NCI-H2196 (cell line): ENCODE measurements at regions not wholly inside any gene's neighbourhood (a gene's known extent, or its start where the extent isn't known, plus 50 kb on each side); places are given as distances from the start of the nearest gene placed in this dataset.

ENCODE experiments used
- DNase-seq: peaks from one replicate; lab custom pipeline; 2025; ENCODE audit not compliant: unreplicated experiment; lab: John Stamatoyannopoulos, UW

DNA sequence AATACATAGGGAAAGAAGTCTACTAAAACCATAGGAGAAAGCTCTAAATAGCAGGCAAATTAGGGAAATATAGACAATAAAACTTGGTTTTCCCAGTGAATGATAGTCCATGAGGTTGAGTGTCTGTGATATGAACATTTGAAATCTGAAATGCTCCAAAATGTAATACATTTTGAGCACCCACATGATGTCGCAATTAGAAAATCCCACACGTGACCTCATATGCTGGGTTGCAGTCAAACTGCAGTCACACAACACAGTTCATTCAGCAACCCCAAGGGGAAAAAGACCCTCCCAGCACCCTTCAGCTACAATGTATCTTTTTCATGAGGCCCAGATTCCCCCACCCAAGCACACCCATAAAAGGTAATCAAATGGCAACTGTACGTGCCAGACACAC, 155.6 kb downstream of the BTC start:
- DNase-seq = no peak

DNA sequence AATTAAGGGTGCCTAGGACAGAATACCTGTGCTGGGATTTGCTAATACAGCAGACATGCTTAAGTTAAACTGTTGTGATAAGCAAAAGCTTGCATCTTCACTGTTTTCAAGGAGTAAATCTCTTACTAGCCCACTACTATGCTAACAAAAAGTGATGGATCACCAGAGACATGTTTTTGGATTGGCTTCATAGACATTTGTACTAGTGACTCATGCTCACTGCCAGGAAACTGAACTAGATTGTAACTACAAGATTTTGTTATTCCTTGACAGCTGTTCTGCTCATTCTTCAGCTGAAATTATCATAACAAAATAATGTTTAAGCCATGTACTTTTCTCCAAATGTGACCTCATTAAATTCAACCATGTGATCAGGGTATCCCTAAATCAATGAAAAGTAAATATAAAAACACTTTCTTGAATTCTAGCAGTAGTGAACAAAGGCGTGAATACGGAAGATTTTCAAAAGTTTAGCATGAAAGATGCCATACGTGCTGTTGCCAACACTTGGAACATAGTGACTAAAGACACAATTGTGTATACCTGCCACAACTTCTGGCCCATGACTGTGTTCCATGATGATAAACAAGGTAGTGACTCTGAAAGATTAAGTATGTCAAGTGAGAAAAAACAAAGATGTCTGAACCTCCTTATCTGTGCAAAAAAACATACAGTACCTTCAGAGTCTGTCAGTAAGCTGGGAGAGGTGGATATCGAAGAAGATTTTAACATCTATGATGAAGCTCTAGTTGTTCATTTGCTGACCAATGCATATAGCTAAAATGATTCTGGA, 154.0 kb downstream of the BTC start:
- DNase-seq = no peak

DNA sequence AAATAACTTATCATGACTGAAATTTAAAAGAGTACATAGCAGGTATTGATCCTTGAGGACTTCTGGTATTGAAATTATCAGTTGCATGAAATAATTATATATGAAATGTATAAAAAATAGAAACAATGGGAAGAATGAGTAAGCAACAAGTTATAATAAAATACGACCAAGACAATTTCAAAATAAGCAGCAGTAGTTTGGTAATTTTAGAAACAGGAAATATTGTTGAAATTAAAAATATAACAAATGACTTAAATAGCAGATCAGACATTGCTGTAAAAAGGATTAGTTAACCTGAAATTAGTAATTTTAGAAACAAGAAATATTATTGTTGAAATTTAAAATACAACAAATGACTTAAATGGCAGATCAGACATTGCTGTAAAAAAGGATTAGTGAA, 152.3 kb downstream of the BTC start:
- no peak for DNase-seq

DNA sequence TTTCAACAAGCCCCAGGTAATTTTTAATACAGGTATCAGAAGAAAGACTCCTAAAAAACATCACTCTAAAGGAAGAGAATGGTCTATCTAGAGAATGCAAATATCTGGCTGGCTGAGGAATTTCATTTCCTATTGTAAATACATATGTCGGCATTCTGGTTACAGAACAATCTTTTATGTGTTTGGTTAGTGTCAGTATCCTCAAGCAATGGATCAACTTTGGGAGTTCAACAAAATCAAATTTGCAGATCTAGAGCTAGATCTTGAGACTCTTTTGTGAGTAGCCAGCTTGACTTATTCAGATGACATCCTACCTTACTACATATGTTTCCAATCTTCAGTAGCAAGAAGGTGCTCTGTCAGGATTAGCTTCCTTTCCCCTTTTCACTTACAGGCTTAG, 145.1 kb downstream of the BTC start:
- DNase-seq = no peak

DNA sequence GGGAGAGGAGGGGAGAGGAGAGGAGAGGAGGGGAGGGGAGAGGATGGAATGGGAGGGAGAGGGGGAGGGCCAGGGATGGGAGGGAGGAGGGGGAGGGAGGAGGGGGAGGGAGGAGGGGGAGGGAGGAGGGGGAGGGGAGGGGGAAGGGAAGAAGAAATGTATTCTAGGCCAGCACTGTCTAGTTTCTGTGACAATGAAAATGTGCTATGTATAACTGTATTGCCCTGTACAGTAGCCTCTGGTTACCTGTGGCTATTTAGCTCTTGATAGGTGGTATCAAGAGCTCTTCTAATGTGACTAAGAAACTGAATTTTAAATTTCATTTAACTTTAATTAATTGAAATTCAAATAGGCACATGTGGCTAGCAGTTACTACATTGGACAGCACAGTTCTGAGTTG, 143.1 kb downstream of the BTC start:
- no peak for DNase-seq

DNA sequence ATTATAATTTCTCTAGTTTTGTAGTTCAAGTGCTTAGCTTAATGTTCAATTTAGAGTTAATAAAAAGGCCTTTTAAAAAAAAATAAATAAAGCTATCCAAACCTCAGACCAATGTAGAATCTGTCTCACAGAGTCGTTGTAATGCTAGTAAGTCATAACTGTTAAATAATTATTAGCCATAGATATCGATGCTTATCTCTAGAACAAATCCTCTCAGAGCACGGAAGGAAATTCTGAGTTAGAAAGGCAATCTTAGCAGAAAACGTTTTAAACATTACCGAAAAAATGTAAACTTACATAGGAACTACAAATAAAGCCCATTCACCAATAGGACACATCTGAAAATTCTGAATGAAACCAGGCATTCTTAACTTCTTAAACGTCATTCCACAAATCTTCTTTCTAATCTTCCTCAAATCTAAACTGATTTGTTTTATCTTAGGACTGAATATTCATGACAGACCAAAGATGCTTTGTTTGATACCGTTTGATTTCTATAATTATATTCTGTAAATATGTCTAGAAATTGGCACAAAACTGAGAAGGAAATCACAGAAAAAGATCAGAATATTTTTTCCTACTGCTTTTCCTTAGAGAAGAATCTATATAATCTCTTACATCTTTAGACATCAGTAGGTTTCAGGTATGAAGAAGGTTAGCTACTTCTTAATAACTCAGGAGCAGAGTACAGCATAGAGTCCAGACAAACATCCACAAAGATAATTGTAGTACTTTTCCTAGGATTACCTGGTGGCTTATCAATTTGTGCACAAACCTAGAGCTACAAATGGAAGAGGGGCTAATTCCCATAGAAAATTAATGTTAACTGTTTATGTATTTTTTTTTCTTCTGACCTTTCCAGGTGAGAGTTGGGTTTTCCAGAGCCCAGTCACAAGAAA, 140.7 kb downstream of the BTC start:
- DNase-seq = no peak

DNA sequence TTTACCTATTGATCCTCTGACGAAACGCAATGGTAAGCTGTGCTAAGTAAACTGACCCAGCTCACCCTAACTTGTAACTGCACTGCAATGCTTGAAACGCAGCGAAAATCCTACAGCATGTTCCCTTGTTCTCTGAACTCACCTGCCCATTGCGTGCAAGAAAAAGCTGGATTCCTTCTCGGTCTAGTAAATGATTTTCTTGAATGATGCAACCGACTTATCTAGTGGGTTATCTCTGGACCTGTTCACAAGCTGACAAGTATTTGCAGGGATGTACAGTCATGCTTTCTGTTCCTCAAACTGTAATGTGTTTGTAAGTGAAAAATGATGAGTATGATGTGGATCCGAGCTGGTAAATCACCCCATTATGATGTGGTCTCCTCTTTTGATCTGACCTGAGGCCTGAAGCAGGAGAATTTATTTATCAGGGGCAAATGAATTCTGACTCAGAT, 140.1 kb downstream of the BTC start:
- no peak for DNase-seq

DNA sequence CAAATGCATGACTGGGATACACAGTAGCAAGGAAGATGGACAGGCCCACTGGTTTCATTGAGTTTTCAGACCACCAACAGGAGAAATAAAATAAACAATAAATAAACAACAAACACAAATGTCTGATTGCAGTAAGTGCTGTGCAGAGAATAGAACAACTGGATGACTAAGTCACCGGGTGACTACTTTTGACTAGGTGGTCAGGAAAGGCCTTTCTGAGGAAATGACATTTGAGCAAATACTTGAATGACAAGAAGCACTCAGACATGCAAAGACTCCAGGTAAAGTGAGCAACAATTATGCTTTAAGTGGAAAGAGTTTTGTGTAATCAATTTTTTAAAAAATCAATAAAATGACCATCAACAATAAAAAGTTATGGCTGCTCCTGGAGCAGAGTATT, 137.7 kb downstream of the BTC start:
- DNase-seq = no peak

DNA sequence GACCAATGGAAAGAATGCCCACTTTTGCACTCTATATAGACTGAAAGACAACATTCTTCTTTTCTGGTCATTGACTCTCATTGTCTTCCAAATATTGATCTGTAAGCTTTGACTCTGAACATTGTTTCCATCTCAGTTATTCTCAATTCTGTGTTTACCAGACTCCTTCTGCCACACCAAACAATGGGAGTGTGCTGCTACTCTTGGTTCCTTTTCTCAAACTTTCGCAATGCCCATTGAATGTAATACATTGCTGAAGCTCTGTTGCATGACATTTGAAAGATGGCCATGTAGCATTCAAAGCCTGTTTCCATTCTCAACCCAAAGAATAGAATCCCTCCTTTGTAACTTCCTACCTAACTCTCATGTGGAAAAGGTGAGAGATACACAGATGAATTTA, 136.2 kb downstream of the BTC start:
- DNase-seq = no peak

DNA sequence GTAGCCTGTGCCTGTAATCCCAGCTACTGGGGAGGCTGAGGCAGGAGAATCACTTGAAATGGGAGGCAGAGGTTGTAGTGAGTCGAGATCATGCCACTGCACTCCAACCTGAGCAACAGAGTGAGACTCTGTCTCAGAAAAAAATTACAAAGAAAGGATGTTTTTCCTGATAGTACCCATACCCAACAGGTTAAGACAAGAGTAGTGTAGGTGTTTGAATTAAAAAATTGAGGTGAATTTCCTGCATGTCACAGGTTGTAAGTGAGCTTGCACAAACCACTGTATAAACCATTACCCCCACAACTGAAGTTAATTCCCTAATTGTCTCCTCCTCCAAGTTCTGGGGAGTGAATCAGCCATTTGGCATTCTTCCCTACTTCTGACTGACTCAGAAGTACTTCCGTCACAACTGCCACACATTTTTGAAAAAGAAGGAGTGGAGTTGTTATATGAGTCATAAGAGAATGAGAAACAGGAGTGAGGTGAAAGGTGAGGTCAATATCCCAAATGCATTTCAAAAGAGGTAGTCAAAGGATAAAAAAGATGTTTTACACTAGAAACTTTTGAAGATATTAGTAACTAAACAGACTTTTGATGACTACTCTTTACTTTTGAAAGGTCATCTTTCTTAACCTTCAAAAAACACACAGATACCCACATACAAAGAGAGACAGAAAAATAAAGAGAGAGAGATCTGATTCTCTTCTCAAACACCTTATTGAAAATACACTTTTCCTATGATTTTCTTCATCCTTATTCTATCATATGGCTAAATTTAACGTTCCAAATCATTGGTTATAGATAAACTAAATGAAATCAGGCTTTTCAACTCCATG, 134.5 kb downstream of the BTC start:
- DNase-seq = no peak

DNA sequence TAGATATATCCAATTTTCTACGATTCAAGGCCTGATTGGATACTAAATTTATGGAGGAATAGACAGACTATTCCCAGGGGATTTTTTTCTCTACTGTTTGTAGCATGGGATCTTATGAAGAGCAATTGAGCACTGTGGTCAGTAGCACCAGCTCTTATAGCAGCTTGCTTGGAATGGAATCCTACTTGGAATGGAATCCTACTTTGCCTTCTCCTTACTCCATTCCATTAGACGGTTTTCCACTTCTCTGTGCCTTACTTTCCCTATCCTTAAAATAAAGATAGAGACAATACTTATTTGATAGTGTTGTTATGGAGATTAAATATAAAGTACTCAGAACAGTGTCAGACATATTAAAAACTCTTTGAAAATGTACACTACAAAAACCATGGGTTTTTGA, 133.5 kb downstream of the BTC start:
- no peak for DNase-seq

DNA sequence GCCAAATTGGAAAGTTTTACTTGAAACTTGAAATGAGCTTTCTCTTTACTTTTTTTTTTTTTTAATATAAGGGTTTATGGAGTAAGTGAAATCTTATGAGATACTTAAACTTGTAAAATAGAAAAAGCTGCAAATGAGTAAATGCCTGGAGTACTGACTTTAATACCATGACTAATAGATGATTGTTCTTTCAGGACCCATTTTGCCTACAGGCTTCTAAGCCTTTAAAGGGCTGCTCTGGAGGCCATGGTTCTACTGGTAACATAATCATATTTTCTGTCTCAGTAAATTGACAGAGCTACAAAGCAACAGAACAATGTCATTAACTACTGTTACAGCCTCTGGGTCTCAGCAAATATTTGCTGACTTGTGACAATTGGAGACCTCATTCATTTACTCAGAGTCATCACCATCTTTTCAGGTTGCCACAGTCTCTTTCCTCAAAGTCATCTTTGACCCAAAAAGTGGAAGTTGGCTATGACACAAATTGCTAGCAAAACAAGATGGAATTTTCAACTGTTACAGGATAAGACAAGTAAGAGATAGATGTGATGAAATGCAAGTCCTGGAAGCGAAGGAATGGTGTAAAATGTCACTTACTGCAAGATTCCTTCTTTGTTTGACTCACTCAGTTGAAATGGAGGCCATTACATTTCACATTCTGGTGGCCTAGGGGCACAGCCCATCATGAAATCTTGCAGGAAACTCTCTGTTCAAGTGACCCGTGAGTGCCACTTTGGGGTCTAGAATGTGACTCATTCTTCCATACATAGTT, 132.7 kb downstream of the BTC start:
- no peak for DNase-seq

DNA sequence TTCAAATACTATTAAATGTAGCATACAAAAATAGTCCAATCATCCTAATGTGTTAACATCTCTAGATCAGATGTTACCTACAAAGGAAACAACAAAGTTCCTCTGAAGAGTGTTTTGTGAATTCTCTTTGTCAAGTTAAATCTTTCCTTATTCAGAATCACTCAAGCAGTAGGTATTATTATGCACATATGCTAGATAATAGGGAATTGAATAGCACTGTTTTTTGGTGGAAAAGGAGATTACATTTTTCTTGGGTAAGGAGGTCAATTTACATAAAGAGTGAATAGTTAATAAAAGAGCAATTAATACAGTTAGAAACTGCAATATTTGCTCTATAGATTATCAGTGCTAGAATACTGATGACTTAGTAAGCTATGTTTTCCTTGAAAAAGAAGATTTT, 130.7 kb downstream of the BTC start:
- no peak for DNase-seq

DNA sequence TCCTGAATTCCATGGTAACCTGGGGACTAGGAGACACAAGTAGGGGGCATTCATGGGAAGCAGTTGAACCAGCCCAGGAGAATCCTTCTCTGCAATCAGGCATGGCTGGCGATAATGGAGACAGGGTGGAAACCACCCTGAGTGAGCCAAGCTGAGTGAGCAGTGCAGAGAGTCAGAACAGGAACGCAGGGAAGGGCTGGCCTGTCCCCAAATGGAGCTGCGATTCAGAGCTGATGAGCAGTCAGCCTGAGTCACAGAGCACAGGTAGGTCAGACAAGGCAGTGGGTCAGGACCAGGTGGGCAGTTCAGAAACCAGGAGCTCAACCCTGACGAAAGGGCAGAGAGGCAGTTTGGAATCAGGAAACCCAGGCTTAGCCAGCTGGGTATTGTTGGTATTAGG, 129.0 kb downstream of the BTC start:
- no peak for DNase-seq

DNA sequence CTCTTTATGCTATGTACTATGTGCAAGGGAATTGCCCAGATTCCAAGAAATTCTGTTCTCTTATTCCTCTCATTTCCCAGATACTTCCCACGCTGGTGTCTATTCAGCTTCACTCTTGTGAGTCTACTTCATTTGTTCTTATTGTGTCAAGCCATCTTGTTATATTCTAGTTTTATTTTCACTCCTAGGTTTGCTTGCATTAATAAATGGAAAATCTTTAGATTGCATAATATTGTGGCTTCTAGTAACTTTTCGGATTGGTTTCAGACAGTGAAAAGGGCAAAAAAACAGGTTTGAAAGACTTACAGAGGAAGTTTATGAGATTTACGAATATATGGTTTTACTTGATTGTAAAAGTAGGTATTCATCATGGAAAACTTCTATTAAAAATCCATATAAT, 128.4 kb downstream of the BTC start:
- no peak for DNase-seq

DNA sequence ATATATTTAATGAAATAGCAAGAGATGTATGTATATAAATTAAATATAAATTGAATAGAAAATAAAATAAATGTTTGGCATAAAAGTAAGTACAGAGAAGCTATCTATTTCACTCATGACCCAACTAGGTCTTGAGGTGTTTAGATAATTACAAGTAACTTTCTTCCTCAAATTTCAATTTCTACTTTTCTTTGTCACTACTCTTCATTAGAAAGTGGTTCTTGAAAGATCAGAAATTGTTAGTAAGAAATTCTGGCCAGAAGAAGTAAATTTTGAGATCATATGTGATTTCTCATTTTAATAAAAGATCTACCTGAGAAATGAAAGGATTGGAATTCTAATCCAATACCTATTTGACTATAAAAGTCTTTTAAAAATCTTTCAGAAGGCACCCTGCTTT, 126.9 kb downstream of the BTC start:
- no peak for DNase-seq

DNA sequence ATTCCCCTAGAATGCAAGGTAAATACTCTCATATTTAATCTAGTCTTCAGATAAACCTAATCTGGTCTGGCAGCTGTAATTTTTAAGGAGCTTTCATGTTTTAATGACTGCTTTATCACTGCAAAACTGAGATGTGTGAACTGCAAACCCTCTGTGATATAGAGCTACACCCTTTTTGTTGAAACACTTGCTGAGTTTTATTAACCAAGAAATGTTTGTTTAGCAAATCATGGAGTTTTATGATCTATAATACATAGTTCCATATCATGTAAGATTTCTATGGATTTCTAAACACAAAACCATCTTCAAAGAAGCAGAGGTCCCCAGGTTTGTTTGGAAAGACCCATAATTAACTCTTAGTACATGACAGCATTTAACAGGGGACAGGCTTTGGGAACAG, 126.4 kb downstream of the BTC start:
- DNase-seq = no peak

DNA sequence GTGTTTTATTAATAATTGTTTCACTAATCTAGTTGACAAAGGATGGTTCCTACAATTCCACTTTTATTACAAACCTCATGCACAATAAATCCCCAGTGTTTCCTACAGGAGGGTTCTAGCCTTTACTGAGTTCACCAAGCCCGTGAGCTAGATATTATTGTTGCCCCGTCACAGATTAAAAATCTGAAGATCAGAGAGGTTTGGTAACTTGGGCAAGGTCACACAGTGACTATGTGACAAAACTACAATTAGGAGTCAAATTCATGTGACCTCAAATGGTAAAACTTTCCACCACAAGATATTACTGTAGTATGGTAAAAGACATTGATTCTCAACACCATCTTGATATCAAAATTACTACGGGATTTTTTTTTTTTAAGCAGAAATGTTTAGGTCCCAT, 124.6 kb downstream of the BTC start:
- DNase-seq = no peak

DNA sequence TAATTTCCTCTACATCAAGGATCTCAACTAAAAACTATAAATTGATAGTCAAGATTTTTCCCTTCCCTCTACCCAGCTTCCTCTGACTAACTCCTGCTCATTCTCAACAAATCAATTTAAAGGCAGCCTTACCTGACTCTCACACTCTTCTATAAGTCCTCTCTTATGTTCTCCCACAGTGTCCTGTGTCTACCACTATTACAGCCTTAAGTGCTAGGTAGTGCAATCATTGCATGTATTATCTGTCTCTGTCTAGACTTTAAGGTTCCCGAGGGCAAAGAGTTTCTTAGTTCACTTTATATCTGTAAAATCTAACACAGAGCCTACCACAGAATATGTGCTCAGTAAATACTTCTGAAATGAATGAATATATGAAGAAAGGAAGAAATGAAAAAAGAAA, 123.7 kb downstream of the BTC start:
- no peak for DNase-seq

DNA sequence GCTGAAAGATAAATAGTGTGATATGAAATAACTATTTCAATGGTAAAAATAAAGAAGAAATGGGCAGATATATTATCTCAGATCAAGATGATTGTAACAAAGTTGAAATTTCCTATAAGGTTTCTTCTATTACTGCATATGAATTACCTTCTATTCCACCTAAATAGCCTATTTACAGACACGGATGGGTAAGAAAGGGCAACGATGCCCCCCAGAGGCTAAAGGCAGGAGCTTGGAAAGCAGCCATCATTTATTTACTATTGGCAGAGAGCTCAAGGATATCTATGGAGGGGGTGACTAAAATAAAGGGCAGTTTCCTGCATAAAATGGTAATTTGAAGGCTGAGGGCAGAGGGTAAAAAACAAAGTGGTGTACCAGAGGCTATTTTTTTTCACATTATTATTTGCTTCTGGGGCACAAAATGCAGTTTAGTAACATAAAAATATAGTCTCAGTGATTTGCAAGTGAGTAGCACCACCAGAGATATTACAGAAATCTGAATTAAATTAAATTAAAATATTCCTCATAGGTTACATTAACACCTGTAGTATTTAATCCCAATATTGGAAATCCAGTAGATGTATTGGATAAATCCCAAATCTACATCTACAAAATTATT, 123.1 kb downstream of the BTC start:
- DNase-seq = peak; percentile 14
